Heart left ventricle (tissue), 16 donors: ENCODE measurements at regions not wholly inside any gene's neighbourhood (a gene's known extent, or its start where the extent isn't known, plus 50 kb on each side); places are given as distances from the start of the nearest gene placed in this dataset.

Source experiments
- ATAC-seq, 4 donors: fragments of 200-7000 bp; cut with Tn5 transposase; one replicate each; pipeline ENCODE4 v1.9.1; 2020 to 2022; ENCODE audit warnings: moderate library complexity in 4 of 4, mild to moderate bottlenecking in 3 of 4, moderate number of reproducible peaks in 1 of 4
- DNase-seq, 5 donors: peaks; one replicate each; pipeline ENCODE4 v3.0.0-alpha.2; 2020
- H3K27ac ChIP-seq, 12 donors: fragments of 200-600 bp; sonication (generic) in 4 of 12; one replicate each; pipeline versions ENCODE4 v1.5.0 to v1.8.0; 2016 to 2022; ENCODE audit warnings: mild to moderate bottlenecking in 2 of 12
- H3K27me3 ChIP-seq, 9 donors: fragments of 200-600 bp; sonication (generic) in 2 of 9; one replicate each; pipeline versions ENCODE4 v1.5.1 to v1.8.0; 2016 to 2022; ENCODE audit warnings: mild to moderate bottlenecking in 3 of 9
- H3K36me3 ChIP-seq, 9 donors: fragments of 200-600 bp; sonication (generic) in 2 of 9; one replicate each; pipeline versions ENCODE4 v1.5.0 to v1.8.0; 2018 to 2022; ENCODE audit warnings: mild to moderate bottlenecking in 2 of 9
- H3K4me1 ChIP-seq, 12 donors: fragments of 200-600 bp; sonication (generic) in 4 of 12; one replicate each; pipeline versions ENCODE4 v1.5.0 to v1.8.0; 2016 to 2022; ENCODE audit warnings: mild to moderate bottlenecking in 3 of 12
- H3K4me3 ChIP-seq, 12 donors: fragments of 200-600 bp; sonication (generic) in 4 of 12; one replicate each; pipeline versions ENCODE4 v1.5.0 to v1.8.0; 2017 to 2022; ENCODE audit warnings: mild to moderate bottlenecking in 9 of 12, moderate library complexity in 4 of 12
- H3K9me3 ChIP-seq, 12 donors: fragments of 200-600 bp; sonication (generic) in 4 of 12; one replicate each; pipeline versions ENCODE4 v1.5.0 to v1.8.0; 2016 to 2022; ENCODE audit warnings: mild to moderate bottlenecking in 1 of 12
- CTCF ChIP-seq, 12 donors: fragments of 200-600 bp; sonication (generic) in 4 of 12; IDR thresholded peaks; one replicate each; pipeline versions ENCODE4 v1.5.0 to v1.8.0; 2018 to 2022; ENCODE audit warnings: antibody characterized with exemption in 12 of 12, mild to moderate bottlenecking in 5 of 12
- POLR2A ChIP-seq, 2 donors: fragments of 450-650 bp; IDR thresholded peaks; one replicate each; pipeline ENCODE4 v1.6.1; 2017; ENCODE audit warnings: antibody characterized with exemption in 2 of 2, mild to moderate bottlenecking in 2 of 2, moderate library complexity in 2 of 2
- WGBS, 4 donors: extraction: QIAGEN DNeasy Blood & Tissue Kit in 2 of 4; methylation state at CpG; one replicate each; pipeline versions ENCODE4 v1.1.5 to v1.1.7; 2013 to 2018; 5-methylcytosine and 5-hydroxymethylcytosine counted together
- intact Hi-C, 10 donors: fragments of 100-400 bp; cut with DNase I; formaldehyde crosslinking; loops; one replicate each; pipeline versions ENCODE4 v1.11.1 to v1.14.2; 2022
- donor health status: ischemic (EF 13 %, LVEDD 7.1; RV severe dilation, severe dysfunction).
- donor health status: healthy with polysubstance abuse.
- donor health status: DM: no; HTN: yes; CAD: no.
- donor health status: DM: no; HTN: no; CAD: no.
- donor health status: ischemic (EF 25% LVEDD 6.9; RV normal size, moderate dysfunction).
- donor health status: ischemic (EF 25% LVEDD 5.7; RV mildly dilated, moderate dysfunction).
- donor health status: healthy.
- donor health status: DM: yes; HTN: yes; CAD: no.
- donor health status: ischemic (EF 35%, LVEDD 5.7; RV mildly dilated, moderate dysfunction).
- donor health status: nonischemic (EF 11% LVEDD 7.7; RV severe dilation, severe dysfunction).
- donor health status: DM: yes; HTN: yes; CAD: no.
- donor health status: PGD.
- donor health status: ischemic (EF 29% LVEDD 5.4; RV normal size, mild dysfunction).
- donor health status: nonischemic (EF 23%, LVEDD 6.1; RV moderate dilation, normal function).

GRCh38 chr2:114079366-114080004, 189.6 kb downstream of the ACTR3 start:
- no peak overlapping the region for H3K4me3 ChIP-seq
- intact Hi-C loops, result no loop called here
- no peaks in the 10 kb centered on the region for H3K36me3 ChIP-seq
- DNase-seq, result no peak
- TF ChIP-seq POLR2A (IDR thresholded peaks at IDR 0.05), result no peak
- TF ChIP-seq CTCF (IDR thresholded peaks at IDR 0.05), result no peak
- no peak overlapping the region for H3K27ac ChIP-seq
- WGBS, 4 donors, result 68 to 73% (median 70%) methylated on average over 10 of the region's 10 CpGs
- no peak for ATAC-seq
- H3K27me3 ChIP-seq, result peaks cover 0 to 4% (median 0%) of the 10 kb centered on the region in 9 donors
- H3K9me3 ChIP-seq, result peaks cover 0 to 9% (median 0%) of the 10 kb centered on the region in 12 donors
- no peaks in the 10 kb centered on the region for H3K4me1 ChIP-seq

GRCh38 chr2:114082731-114083433, 193.0 kb downstream of the ACTR3 start:
- no peak overlapping the region for H3K27ac ChIP-seq
- H3K4me3 ChIP-seq, result no peak overlapping the region
- TF ChIP-seq POLR2A (IDR thresholded peaks at IDR 0.05), result no peak
- no peak for TF ChIP-seq CTCF (IDR thresholded peaks at IDR 0.05)
- DNase-seq, result no peak
- WGBS, 4 donors, result 58 to 71% (median 63%) methylated on average over 7 of the region's 7 CpGs
- no peaks in the 10 kb centered on the region for H3K36me3 ChIP-seq
- ATAC-seq, result no peak
- H3K4me1 ChIP-seq, result no peaks in the 10 kb centered on the region
- H3K27me3 ChIP-seq, result no peaks in the 10 kb centered on the region
- intact Hi-C loops, result no loop called here
- peaks cover 0 to 9% (median 0%) of the 10 kb centered on the region in 12 donors for H3K9me3 ChIP-seq

GRCh38 chr2:114083717-114084387, 194.0 kb downstream of the ACTR3 start:
- TF ChIP-seq CTCF (IDR thresholded peaks at IDR 0.05) (no peak), POLR2A (IDR thresholded peaks at IDR 0.05) (no peak)
- Histone ChIP-seq H3K27me3 (no peaks in the 10 kb centered on the region), H3K4me3 (no peak overlapping the region), H3K36me3 (no peaks in the 10 kb centered on the region), H3K9me3 (peaks cover 0 to 9% (median 0%) of the 10 kb centered on the region in 12 donors), H3K27ac (no peak overlapping the region), H3K4me1 (no peaks in the 10 kb centered on the region)
- intact Hi-C loops, result no loop called here
- WGBS, 4 donors, result 58 to 67% (median 60%) methylated on average over 5 of the region's 6 CpGs
- DNase-seq (no peak), ATAC-seq (no peak)

- ATAC-seq (no peak), DNase-seq (no peak)
- TF ChIP-seq CTCF (IDR thresholded peaks at IDR 0.05) (no peak), POLR2A (IDR thresholded peaks at IDR 0.05) (no peak)
- 36 to 53% (median 48%) methylated on average over 1 of the region's 1 CpG for WGBS, 4 donors
- Histone ChIP-seq H3K4me1 (no peaks in the 10 kb centered on the region), H3K27me3 (no peaks in the 10 kb centered on the region), H3K36me3 (no peaks in the 10 kb centered on the region), H3K9me3 (peaks cover 0 to 9% (median 0%) of the 10 kb centered on the region in 12 donors), H3K4me3 (no peak overlapping the region), H3K27ac (no peak overlapping the region)
- intact Hi-C loops, result no loop called here
Measured at GRCh38 chr2:114085238-114085637, 195.3 kb downstream of the ACTR3 start.
